ENCODE measurements at regions not wholly inside any gene's neighbourhood (a gene's known extent, or its start where the extent isn't known, plus 50 kb on each side); places are given as distances from the start of the nearest gene placed in this dataset.

GRCh38 chr13:79782541-79783205 lies 301.7 kb downstream of the NDFIP2 start:
- TF ChIP-seq CTCF (IDR thresholded peaks at IDR 0.05; ENCODE audit: insufficient read depth, low read length, poor library complexity, severe bottlenecking) (no peak), EZH2phosphoT487 (conservative IDR thresholded peaks at IDR 0.05; ENCODE audit: low read length) (no peak)

All from SU-DHL-6 (cell line).